ENCODE measurements at regions not wholly inside any gene's neighbourhood (a gene's known extent, or its start where the extent isn't known, plus 50 kb on each side); places are given as distances from the start of the nearest gene placed in this dataset.

DNA sequence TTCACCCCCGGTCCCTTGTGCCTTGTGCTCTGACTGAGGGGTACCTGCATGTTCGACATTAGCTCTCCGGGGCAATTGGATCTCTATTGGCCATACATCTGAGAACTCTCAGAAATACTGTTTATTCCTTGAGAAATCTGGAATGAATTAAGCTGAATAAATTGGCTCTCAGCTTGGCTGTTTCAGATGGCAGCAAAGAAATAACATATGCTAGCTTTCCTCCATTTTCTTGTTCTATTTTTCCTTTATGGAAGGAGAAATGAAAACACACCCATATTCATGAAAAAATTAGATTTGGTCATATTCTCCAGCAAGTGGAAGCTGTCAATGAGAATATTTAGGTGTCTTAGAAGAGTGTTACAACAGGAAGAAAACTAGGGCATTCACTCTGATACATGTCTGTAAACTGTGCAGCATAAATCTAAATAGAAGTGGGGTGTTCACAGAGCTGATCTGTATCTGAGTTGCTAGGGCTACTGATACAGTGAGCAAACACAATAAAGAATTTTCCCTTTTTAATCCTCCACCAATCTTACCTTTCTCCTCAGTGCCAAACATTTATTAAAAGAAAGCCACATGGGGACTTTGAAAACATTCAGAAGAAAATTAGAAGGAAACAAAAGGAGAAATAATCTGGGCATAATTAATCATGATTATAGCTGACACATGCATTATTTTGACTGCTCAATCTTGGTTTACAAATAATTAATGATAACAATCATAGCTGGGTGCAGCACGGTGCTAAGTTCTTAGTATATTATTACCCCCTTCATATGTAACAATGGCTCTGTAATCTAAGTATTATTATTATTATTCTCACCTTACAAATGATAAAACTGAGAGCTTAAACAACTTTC, 671.9 kb upstream of the USP24 start:
- TF ChIP-seq EZH2 (IDR thresholded peaks at IDR 0.05; ENCODE audit: insufficient read depth, poor library complexity, severe bottlenecking): no peak
- TF ChIP-seq EZH2phosphoT487 (IDR thresholded peaks at IDR 0.05; ENCODE audit: insufficient read depth, low read depth): no peak
